Stimulated activated CD4-positive, alpha-beta T cell treated with anti-CD3 and anti-CD28 coated beads, Interleukin-2, amount 100 ng/mL, for 4 hours (primary cell): ENCODE measurements at regions not wholly inside any gene's neighbourhood (a gene's known extent, or its start where the extent isn't known, plus 50 kb on each side); places are given as distances from the start of the nearest gene placed in this dataset.

Source experiments
- DNase-seq: peaks from one replicate; pipeline ENCODE4 v3.0.0-alpha.2; 2020; ENCODE audit warnings: low read depth

- DNase-seq, result no peak
Observed at GRCh38 chr18:46346896-46347630, 242.9 kb downstream of the HAUS1 start.

- no peak for DNase-seq
Observed at GRCh38 chr18:46350598-46351159, 246.5 kb downstream of the HAUS1 start.

- DNase-seq, result no peak
Observed at GRCh38 chr18:46352520-46353250, 248.5 kb downstream of the HAUS1 start.

- no peak for DNase-seq
Observed at GRCh38 chr18:46353460-46353859, 249.3 kb downstream of the HAUS1 start.

- no peak for DNase-seq
Observed at GRCh38 chr18:46356278-46357033, 252.3 kb downstream of the HAUS1 start.

- DNase-seq, result no peak
Observed at GRCh38 chr18:46360102-46360699, 256.0 kb downstream of the HAUS1 start.

- DNase-seq, result no peak
Observed at GRCh38 chr18:46360866-46361265, 256.7 kb downstream of the HAUS1 start.

GRCh38 chr18:46362533-46362932 is 258.3 kb downstream of the HAUS1 start:
- DNase-seq, result no peak

- DNase-seq, result no peak
Observed at GRCh38 chr18:46364048-46364447, 259.9 kb downstream of the HAUS1 start.

GRCh38 chr18:46366201-46366600 is 262.0 kb downstream of the HAUS1 start:
- DNase-seq, result no peak

GRCh38 chr18:46366751-46367376 is 262.7 kb downstream of the HAUS1 start:
- DNase-seq, result no peak

- DNase-seq, result no peak
Observed at GRCh38 chr18:46369323-46369722, 265.1 kb downstream of the HAUS1 start.

GRCh38 chr18:46370898-46371297 is 266.7 kb downstream of the HAUS1 start:
- no peak for DNase-seq

GRCh38 chr18:46372670-46373069 is 268.5 kb downstream of the HAUS1 start:
- no peak for DNase-seq

- DNase-seq, result no peak
Observed at GRCh38 chr18:46373131-46373530, 268.9 kb downstream of the HAUS1 start.

GRCh38 chr18:46373791-46374190 is 269.6 kb downstream of the HAUS1 start:
- no peak for DNase-seq

GRCh38 chr18:46374850-46375249 is 270.7 kb downstream of the HAUS1 start:
- DNase-seq, result no peak

GRCh38 chr18:46377557-46377956 is 273.4 kb downstream of the HAUS1 start:
- no peak for DNase-seq

GRCh38 chr18:46378126-46378863 is 274.1 kb downstream of the HAUS1 start:
- DNase-seq, result no peak

GRCh38 chr18:46378864-46379207 is 274.7 kb downstream of the HAUS1 start:
- DNase-seq, result no peak

GRCh38 chr18:46379323-46379950 is 275.3 kb downstream of the HAUS1 start:
- no peak for DNase-seq
